Medulla oblongata (tissue), 1 donor: ENCODE measurements at regions not wholly inside any gene's neighbourhood (a gene's known extent, or its start where the extent isn't known, plus 50 kb on each side); places are given as distances from the start of the nearest gene placed in this dataset.

Source experiments
- DNase-seq: peaks from one replicate; pipeline ENCODE4 v3.0.0-alpha.2; 2015; ENCODE audit errors: extremely low spot score

DNA sequence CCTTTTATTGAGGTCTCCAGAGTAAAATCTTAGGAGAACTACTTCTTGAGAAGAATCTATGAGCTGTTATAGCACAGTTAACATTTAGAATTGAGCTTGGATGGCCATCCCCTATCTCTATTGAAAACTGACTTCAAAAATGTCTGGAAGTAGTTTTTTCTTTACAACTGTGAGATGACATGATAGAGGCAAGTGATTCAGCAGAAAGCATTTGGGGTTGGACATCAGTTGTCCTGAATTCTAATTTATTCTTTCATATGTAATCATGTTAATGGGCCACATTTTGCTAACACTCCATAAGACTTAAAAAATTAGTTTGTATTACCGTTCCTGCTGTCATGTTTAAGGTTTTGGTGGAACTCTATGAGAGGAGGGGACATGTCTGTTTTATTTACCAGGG, 237.0 kb upstream of the SLC14A2 start:
- no peak for DNase-seq

- no peak for DNase-seq
Observed at GRCh38 chr18:45378933-45379332, 236.3 kb upstream of the SLC14A2 start.

DNA sequence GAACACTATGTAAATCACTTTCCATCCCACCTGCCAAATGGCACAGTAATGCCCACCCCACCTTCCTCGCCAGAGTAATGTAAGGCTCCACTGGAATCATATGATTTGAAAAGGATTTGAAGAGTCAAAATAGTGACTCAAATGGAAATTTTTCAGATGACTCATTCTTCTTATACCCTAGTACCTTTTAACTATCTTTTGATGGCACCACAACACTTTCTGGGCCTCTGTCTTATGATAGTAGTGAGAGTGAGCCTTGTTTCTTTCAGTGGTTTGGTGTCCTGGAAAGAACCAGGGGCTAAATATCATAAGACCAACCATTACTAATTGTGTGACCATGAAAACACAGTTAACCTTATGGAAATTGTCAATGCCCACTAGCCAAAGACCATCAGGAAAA, 235.4 kb upstream of the SLC14A2 start:
- DNase-seq, result no peak

- no peak for DNase-seq
Observed at GRCh38 chr18:45381282-45381681, 234.0 kb upstream of the SLC14A2 start.

DNA sequence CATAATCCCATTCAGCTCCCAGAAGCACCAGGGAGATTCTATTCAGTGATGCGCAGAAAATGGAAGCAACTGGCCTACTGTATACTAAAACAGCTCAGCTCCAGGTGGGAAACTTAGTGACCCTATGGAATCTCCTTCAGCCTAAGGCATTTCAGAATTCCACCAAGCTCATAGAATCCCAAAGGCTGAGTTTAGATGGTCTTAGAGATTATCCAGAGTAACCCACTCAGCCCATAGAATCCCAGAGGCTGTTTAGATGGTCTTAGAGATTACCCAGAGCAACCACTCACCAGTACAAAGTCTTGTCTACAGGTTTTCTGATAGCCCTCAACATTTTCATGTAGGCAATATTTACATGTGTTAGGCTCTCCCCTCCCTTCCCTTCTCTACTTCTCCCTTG, 232.0 kb upstream of the SLC14A2 start:
- DNase-seq, result no peak

- DNase-seq, result peak; percentile 78
Observed at GRCh38 chr18:45384137-45384961, 230.9 kb upstream of the SLC14A2 start.

- DNase-seq, result no peak
Observed at GRCh38 chr18:45384962-45385315, 230.3 kb upstream of the SLC14A2 start.

DNA sequence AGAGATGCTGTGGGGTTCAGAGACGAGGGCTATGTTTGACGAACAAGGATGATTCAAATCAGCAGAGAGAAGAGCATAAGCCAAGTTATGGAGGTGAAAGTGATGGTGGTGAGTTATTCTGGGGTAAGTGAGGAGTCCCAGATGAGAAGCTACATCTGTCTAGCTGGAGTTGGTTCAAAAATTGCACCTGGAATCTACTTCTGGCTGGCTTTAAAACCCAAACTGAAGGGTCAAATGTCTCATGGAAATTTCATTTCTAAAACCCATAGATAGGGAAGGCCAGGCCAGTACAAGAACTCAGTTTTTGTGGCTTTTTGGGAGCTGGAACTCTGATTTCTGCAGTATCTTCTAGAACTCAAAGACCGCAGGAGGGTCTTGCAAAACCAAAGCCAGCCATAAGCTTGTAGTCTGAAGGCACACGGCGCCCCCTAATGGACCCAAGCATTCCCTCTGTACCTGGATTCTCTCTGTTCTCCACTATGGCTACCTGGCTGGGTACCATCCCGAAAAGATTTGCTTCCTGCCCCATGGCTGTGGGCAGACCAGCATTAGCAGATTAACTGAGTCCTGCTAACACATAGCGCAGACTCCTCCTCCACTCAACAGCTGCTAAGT, 229.1 kb upstream of the SLC14A2 start:
- peak; percentile 12 for DNase-seq

DNA sequence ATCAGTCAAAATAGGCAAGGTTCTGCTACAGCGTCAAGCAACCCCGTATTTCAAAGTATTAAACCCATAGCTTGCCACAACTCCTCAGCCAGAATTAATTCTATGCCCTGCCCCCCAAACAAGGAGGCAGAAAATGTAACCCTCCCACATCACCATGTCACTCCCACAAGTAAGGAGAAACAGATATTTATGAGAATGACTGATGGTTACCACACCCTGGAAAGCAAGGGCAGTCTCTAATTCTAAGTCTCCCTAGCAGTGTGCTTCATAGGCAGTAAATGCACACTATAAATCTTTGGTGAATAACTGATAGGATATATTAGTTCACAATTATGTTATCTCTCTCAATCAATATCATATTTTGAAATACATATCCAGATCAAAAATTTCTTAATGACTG, 228.0 kb upstream of the SLC14A2 start:
- no peak for DNase-seq

DNA sequence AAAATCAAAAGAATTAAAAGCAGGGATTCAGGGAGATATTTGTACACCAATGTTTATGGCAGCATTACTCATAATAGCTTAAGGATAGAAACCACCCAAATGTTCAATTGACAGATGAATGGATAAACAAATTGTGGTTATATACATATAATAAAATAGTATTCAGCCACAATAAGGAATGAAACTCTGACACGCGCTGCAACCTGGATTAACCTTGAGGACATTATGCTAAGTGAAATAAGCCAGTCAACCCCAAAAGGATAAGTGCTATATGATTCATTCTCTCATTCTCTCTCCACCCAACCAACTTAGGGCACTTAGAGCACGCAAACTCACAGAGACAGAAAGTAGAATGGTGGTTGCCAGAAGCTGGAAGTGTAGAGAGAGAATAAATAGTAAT, 216.8 kb upstream of the SLC14A2 start:
- no peak for DNase-seq

- no peak for DNase-seq
Observed at GRCh38 chr18:45399146-45399545, 216.1 kb upstream of the SLC14A2 start.

- no peak for DNase-seq
Observed at GRCh38 chr18:45399643-45400042, 215.6 kb upstream of the SLC14A2 start.

DNA sequence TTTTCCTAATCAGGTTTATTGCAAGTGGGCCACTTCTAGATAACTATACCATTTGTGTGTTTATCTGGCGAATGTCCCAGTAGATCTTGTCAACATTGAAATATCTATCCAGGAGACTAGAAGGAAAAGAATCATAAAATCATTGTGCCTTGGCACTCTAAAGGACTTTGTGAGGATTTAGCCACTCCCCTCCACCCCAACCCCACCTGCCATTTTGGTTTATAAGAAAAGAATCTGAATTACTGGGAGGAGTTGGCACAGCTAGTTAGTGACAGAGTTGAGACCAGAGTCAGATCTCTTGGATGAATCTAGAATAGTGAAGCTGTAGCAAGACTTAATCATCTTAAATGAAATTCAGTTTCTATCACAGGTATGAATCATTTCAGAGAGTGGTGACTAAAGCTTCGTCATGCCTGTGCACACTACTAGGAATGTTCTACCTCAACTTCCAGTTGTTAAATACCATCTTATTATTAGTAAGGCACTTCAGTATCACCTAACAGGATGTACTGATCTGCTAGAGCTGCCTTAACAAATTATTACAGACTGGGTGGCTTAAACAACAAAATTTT, 212.7 kb upstream of the SLC14A2 start:
- no peak for DNase-seq

- DNase-seq, result no peak
Observed at GRCh38 chr18:45403341-45404049, 211.8 kb upstream of the SLC14A2 start.

DNA sequence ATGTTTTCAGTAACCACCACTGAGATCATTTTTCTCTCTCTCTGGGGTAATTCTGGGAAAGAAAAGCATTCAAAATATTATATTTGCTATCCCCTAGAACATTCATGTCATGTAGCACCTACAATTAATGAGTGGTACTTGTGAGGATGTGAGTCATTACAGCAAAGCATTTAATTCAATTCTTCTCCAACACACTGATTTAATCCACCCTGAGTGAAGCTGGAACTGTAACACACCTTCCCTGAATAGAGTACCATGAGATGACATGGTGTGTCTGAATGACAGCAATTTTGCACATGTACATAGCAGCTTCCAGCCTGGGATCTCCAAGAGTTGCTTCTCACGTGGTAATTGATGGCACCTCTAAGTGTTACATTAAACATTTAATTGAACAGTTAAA, 207.1 kb upstream of the SLC14A2 start:
- DNase-seq, result no peak

DNA sequence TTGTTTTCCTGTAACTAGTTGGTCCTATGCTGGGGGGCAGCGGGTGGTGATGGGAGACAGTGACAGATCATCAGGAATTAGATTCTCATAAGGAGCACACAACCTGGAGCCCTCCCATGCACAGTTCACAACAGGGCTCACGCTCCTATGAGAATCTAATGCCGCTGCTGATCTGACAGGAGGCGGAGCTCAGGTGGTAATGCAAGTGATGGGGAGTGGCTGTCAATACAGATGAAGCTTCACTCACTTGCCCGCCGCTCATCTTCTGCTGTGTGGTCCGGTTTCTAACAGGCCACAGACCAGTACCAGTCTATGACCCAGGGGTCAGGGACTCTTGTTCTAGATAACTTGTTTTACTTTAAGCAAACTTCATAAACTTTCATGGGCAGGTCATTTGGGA, 205.3 kb upstream of the SLC14A2 start:
- DNase-seq, result no peak

DNA sequence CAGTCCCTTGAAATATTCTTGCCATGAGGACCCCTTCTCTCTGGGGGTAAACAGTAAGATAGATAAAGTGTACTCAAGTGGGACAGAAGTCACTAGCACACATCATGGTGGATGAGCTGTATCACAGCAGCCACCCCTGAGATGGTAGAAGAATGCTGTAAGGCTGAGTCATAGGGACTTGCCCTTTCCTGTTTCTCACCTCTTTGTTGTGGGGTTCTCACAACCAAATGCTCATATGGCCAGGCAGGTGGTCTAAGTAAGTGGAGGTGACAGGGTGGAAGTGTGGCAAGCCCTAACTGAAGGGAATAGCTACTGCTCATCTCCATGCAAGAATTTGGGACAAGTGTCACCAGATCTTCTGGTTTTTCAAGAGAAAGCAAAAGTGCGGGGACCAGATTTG, 202.7 kb upstream of the SLC14A2 start:
- DNase-seq, result no peak

DNA sequence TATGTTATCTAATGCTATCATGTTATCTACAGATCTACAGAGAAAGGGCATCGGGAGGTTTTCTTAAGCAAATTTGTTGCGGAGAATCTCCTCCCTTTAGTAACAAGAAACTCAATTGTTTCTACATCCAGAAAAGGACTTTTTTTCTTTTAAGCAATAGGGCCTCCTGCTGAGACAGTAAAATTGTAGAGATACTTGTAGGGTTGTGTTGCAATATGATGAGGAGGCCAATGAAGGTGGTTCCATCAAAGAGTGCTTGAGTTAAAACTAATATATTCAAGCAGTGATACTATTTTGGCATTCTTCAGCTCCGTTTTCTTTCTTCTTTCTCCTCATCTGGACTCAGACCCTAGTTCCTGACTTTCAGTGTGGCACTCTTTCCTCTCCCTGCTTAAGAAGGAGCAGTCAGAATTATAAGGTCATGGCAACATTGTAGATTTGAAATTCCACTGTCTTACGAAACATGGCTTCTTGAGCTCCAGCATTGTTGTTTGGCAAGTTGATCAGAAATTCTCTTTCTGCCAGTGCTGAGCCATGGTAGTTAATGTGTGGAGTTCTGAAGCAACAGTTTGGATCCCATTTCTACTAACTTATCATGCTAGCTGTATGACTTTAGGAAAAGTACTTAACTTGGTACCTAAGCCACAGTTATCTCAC, 202.0 kb upstream of the SLC14A2 start:
- DNase-seq, result no peak

DNA sequence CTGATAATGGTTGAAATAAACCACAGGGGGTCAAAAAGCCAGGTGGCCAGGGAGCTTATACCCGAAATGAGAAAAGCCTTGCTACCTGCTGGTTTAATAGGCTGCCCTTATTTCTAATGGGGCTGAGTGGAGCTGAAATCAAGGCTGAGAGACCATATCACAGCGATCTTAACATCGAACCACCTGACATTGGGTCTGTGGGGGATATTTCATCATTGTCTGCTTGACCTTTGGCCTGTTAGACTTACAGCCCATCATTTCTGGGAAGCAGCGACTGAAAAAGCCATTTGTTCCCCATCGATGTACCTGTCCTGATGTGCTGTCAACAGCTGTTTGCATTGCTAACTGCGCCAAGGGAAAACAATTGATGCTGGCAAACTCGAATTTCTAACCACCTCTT, 199.7 kb upstream of the SLC14A2 start:
- DNase-seq, result no peak

GRCh38 chr18:45416168-45416567, 199.1 kb upstream of the SLC14A2 start:
- no peak for DNase-seq

DNA sequence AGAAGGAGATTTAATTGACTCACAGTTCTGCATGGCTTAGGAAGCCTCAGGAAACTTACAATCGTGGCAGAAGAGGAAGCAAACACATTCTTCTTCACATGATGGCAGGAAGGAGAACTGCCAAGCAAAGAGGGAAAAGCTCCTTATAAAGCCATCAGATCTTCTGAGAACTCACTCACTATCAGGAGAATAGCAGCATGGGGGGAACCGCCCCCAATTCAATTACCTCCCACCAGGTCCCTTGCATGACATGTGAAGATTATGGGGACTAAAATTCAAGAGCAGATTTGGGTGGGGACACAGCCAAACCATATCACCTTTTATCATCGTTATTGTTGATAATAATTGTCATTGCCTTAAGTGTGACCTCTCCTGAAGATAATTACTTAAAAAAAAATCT, 197.9 kb upstream of the SLC14A2 start:
- no peak for DNase-seq

GRCh38 chr18:45423659-45424058, 191.6 kb upstream of the SLC14A2 start:
- DNase-seq, result no peak
